Psoas muscle (tissue), 7 donors: ENCODE measurements at regions not wholly inside any gene's neighbourhood (a gene's known extent, or its start where the extent isn't known, plus 50 kb on each side); places are given as distances from the start of the nearest gene placed in this dataset.

ENCODE experiments used
- ATAC-seq, 4 donors: fragments of 200-7000 bp; cut with Tn5 transposase; one replicate each; pipeline ENCODE4 v1.9.1; 2020; ENCODE audit warnings: moderate library complexity in 3 of 4, mild to moderate bottlenecking in 2 of 4
- DNase-seq, 2 donors: peaks; one replicate each; pipeline ENCODE4 v3.0.0-alpha.2; 2020
- H3K27ac ChIP-seq: fragments of 200-600 bp; one replicate; pipeline ENCODE4 v1.8.0; 2022
- H3K27me3 ChIP-seq, 3 donors: fragments of 200-600 bp in 1 of 3; one replicate each; pipeline versions ENCODE4 v1.6.1 to v1.8.0; 2013 to 2022; ENCODE audit warnings: low read length in 2 of 3, mild to moderate bottlenecking in 2 of 3, moderate library complexity in 1 of 3; ENCODE audit not compliant: insufficient read depth in 3 of 3
- H3K36me3 ChIP-seq, 2 donors: fragments of 200-600 bp in 1 of 2; one replicate each; pipeline versions ENCODE4 v1.6.1 to v1.8.0; 2013 to 2022; ENCODE audit warnings: low read depth in 1 of 2, mild to moderate bottlenecking in 1 of 2, moderate library complexity in 1 of 2; ENCODE audit not compliant: insufficient read depth in 1 of 2
- H3K4me1 ChIP-seq: fragments of 200-600 bp; one replicate; pipeline ENCODE4 v1.8.0; 2022
- H3K4me3 ChIP-seq: fragments of 200-600 bp; one replicate; pipeline ENCODE4 v1.8.0; 2022; ENCODE audit warnings: mild to moderate bottlenecking
- H3K9me3 ChIP-seq: fragments of 200-600 bp; one replicate; pipeline ENCODE4 v1.8.0; 2022
- WGBS, 3 donors: extraction: QIAGEN DNeasy Blood & Tissue Kit; methylation state at CpG; one replicate each; pipeline versions ENCODE4 v1.1.6 to v1.1.7; 2013; 5-methylcytosine and 5-hydroxymethylcytosine counted together
- intact Hi-C, 2 donors: fragments of 100-400 bp; cut with DNase I; formaldehyde crosslinking; loops; one replicate each; pipeline versions ENCODE4 v1.11.0 to v1.14.2; 2022
- TF ChIP-seq, protein P1 (sequence below): fragments of 200-600 bp; IDR thresholded peaks from one replicate; pipeline ENCODE4 v1.8.0; 2022; ENCODE audit warnings: antibody characterized with exemption
- donor health status: healthy with polysubstance abuse.
- donor health status: DM: no; HTN: no; CAD: no; lungs with moderate emphysema.
- donor health status: Bipolar disorder and iron deficiency.
- donor health status: healthy.
- donor health status: DM: yes; HTN: yes; CAD: no.
- donor health status: DM: no; HTN: no; CAD: no.
- donor health status: DM: yes; HTN: yes; CAD: no.

DNA sequence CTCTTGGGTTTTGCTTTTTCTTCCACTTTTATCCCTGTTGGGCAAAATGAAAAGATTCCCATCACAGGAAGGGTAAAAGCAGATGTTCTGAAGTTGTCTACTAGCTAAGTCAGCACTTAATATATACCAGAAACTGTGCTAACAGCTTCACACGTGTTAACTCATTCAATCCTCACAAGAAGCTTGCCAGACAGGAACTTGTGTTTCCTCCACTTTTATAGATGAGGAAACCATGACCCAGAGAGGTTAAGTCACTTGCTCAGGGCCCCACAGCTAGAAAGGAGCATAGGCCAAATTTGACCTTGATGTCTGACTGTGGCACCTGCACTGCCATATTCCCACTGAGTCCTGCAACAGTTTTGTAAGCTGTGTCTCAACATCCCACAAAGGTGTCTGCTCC, 76.8 kb upstream of the EPC2 start:
- 37 to 46% (median 42%) methylated on average over 1 of the region's 1 CpG for WGBS, 3 donors
- intact Hi-C loops = loop anchor here in 1 of 2 donors (5.0 kb wide), 1 partner anchor 425 kb away; no protein-coding TSS in a partner anchor
- TF ChIP-seq, protein P1, sequence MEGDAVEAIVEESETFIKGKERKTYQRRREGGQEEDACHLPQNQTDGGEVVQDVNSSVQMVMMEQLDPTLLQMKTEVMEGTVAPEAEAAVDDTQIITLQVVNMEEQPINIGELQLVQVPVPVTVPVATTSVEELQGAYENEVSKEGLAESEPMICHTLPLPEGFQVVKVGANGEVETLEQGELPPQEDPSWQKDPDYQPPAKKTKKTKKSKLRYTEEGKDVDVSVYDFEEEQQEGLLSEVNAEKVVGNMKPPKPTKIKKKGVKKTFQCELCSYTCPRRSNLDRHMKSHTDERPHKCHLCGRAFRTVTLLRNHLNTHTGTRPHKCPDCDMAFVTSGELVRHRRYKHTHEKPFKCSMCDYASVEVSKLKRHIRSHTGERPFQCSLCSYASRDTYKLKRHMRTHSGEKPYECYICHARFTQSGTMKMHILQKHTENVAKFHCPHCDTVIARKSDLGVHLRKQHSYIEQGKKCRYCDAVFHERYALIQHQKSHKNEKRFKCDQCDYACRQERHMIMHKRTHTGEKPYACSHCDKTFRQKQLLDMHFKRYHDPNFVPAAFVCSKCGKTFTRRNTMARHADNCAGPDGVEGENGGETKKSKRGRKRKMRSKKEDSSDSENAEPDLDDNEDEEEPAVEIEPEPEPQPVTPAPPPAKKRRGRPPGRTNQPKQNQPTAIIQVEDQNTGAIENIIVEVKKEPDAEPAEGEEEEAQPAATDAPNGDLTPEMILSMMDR = no peak

DNA sequence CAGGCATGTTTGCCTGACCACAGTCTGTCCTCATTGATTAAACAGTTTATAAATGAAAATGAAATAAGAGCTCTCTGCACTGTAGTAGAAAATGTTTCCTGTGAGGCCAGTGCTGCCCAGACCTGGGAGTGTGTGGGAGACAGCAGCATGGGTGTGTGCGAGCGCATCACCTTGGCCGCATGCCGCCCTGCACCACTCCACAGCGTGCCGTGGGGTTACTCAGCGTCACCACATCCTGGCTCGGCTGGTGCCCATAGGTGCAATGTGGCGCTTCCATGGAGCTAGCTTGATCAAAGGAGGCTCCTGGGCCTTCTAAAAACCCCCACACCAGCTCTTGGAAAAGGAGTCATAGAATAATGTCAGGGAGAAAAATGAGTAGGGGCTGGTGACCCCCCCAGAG, 76.0 kb upstream of the EPC2 start:
- H3K27me3 ChIP-seq = no peaks in the 10 kb centered on the region

More for the DNA sequence above, 76.8 kb upstream of the EPC2 start:
- H3K27me3 ChIP-seq = no peaks in the 10 kb centered on the region
- H3K4me1 ChIP-seq = no peaks in the 10 kb centered on the region
- DNase-seq (no peak), ATAC-seq (no peak)
- H3K4me3 ChIP-seq = no peak overlapping the region
- no peak overlapping the region for H3K27ac ChIP-seq
- no peaks in the 10 kb centered on the region for H3K9me3 ChIP-seq
- no peaks in the 10 kb centered on the region for H3K36me3 ChIP-seq

DNA sequence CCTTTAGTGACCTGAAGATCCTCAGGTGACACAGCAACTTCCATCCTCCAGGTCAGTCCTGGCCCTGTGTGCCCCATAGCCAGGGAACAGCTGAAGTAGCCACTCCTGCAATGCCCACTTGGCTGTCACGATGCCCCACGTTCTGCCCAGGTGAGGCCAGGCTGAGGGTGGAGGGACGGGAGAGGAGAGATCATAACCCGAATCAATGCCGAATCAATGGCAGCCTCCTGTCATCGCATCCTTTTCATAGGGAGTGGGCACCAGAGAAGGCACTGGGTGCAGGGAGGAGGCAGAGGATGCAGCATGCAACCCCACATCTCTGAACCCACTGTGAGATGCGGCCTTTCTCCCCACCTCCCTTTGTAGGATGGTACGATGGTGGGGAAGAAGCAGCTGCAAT, 75.3 kb upstream of the EPC2 start:
- intact Hi-C loops = loop anchor here in 1 of 2 donors (5.0 kb wide), 1 partner anchor 423 kb away; no protein-coding TSS in a partner anchor
- H3K4me1 ChIP-seq = no peaks in the 10 kb centered on the region
- no peak for DNase-seq
- TF ChIP-seq, protein P1 = no peak
- H3K36me3 ChIP-seq = no peaks in the 10 kb centered on the region
- H3K9me3 ChIP-seq = no peaks in the 10 kb centered on the region
- no peaks in the 10 kb centered on the region for H3K27me3 ChIP-seq
- no peak for ATAC-seq
- no peak overlapping the region for H3K4me3 ChIP-seq
- H3K27ac ChIP-seq = no peak overlapping the region
- 91 to 96% (median 92%) methylated on average over 8 of the region's 8 CpGs for WGBS, 3 donors

More for the DNA sequence above, 76.0 kb upstream of the EPC2 start:
- intact Hi-C loops = loop anchor here in 1 of 2 donors (5.0 kb wide), 1 partner anchor 424 kb away; no protein-coding TSS in a partner anchor
- no peaks in the 10 kb centered on the region for H3K9me3 ChIP-seq
- H3K4me3 ChIP-seq = no peak overlapping the region
- 88 to 94% (median 93%) methylated on average over 9 of the region's 9 CpGs for WGBS, 3 donors
- ATAC-seq (no peak), DNase-seq (no peak)
- no peak overlapping the region for H3K27ac ChIP-seq
- H3K4me1 ChIP-seq = no peaks in the 10 kb centered on the region
- no peaks in the 10 kb centered on the region for H3K36me3 ChIP-seq
- TF ChIP-seq, protein P1 = no peak

DNA sequence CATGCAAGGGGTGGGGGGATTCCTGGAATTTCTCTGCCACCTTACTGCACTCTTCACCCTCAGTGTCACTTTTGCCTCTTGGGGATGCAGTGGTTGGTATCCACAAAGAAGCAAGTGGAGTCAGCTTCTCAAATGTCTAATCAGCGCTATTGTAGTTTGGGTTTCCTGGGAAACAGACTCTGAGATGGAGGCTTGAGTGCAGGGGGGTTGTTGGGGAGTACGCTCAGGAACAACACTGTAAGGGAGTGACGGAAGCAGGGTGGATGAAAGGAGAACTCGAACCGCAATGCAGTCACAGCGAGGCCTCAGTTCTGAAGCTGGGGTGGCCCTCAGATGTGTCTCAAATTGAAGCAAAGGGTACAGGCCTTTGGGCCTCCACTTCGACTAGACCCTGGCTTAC, 73.6 kb upstream of the EPC2 start:
- WGBS, 3 donors = 86 to 91% (median 87%) methylated on average over 7 of the region's 7 CpGs
- H3K27me3 ChIP-seq = peaks cover 0 to 2% (median 0%) of the 10 kb centered on the region in 3 donors
- intact Hi-C loops = loop anchor here in 1 of 2 donors (5.0 kb wide), 1 partner anchor 416 kb away; no protein-coding TSS in a partner anchor

More for the DNA sequence above, 73.6 kb upstream of the EPC2 start:
- Histone ChIP-seq H3K4me3 (no peak overlapping the region), H3K4me1 (no peaks in the 10 kb centered on the region), H3K9me3 (no peaks in the 10 kb centered on the region), H3K36me3 (no peaks in the 10 kb centered on the region), H3K27ac (no peak overlapping the region)
- ATAC-seq (no peak), DNase-seq (no peak)
- TF ChIP-seq, protein P1 = no peak
